Thoracic aorta (tissue), 2 donors: ENCODE measurements at regions not wholly inside any gene's neighbourhood (a gene's known extent, or its start where the extent isn't known, plus 50 kb on each side); places are given as distances from the start of the nearest gene placed in this dataset.

Experiments
- ATAC-seq: fragments of 150-250 bp; one replicate; pipeline ENCODE4 v1.8.0; 2017; ENCODE audit warnings: low read depth; ENCODE audit not compliant: insufficient number of reproducible peaks, low FRiP score
- DNase-seq: peaks from one replicate; pipeline ENCODE4 v3.0.0-alpha.2; 2020; ENCODE audit warnings: low spot score
- H3K27ac ChIP-seq, 2 donors: fragments of 200-600 bp; sonication (generic); 1 replicate in 1 of 2; 2 replicates in 1 of 2; pipeline ENCODE4 v1.5.1; 2016; ENCODE audit warnings: mild to moderate bottlenecking in 2 of 2, moderate library complexity in 2 of 2
- H3K27me3 ChIP-seq: fragments of 200-600 bp; sonication (generic); replicated peaks from 2 replicates; pipeline ENCODE4 v1.6.0; 2016; ENCODE audit warnings: mild to moderate bottlenecking; ENCODE audit not compliant: insufficient read depth
- H3K36me3 ChIP-seq: fragments of 200-600 bp; sonication (generic); one replicate; pipeline ENCODE4 v1.5.1; 2016
- H3K4me1 ChIP-seq, 2 donors: fragments of 200-600 bp; sonication (generic); 1 replicate in 1 of 2; 2 replicates in 1 of 2; pipeline versions ENCODE4 v1.5.1 to v1.6.0; 2016; ENCODE audit warnings: low read depth in 2 of 2, mild to moderate bottlenecking in 1 of 2; ENCODE audit not compliant: control insufficient read depth in 1 of 2
- H3K4me3 ChIP-seq: fragments of 200-600 bp; sonication (generic); 2 replicates; pipeline ENCODE4 v1.5.1; 2016; ENCODE audit warnings: mild to moderate bottlenecking
- H3K9me3 ChIP-seq: fragments of 200-600 bp; sonication (generic); 2 replicates; pipeline ENCODE4 v1.5.1; 2016
- CTCF ChIP-seq: fragments of 200-600 bp; sonication (generic); IDR thresholded peaks from one replicate; pipeline ENCODE4 v1.5.1; 2019; ENCODE audit warnings: antibody characterized with exemption

GRCh38 chr17:36859706-36860105 is 77.6 kb upstream of the LHX1 start:
- H3K27ac ChIP-seq, result no peak overlapping the region
- ATAC-seq (no peak), DNase-seq (no peak)
- no peaks in the 10 kb centered on the region for H3K27me3 ChIP-seq
- TF ChIP-seq CTCF, result no peak
- no peaks in the 10 kb centered on the region for H3K4me1 ChIP-seq
- no peaks in the 10 kb centered on the region for H3K36me3 ChIP-seq
- no peak overlapping the region for H3K4me3 ChIP-seq
- H3K9me3 ChIP-seq, result no peaks in the 10 kb centered on the region

- no peak for DNase-seq
Observed at GRCh38 chr17:36861531-36861930, 75.7 kb upstream of the LHX1 start.

GRCh38 chr17:36862116-36862920 is 75.0 kb upstream of the LHX1 start:
- TF ChIP-seq CTCF, result no peak
- no peaks in the 10 kb centered on the region for H3K4me1 ChIP-seq
- DNase-seq (no peak), ATAC-seq (no peak)
- no peaks in the 10 kb centered on the region for H3K36me3 ChIP-seq
- H3K9me3 ChIP-seq, result no peaks in the 10 kb centered on the region
- no peaks in the 10 kb centered on the region for H3K27me3 ChIP-seq
- H3K4me3 ChIP-seq, result no peak overlapping the region
- no peak overlapping the region for H3K27ac ChIP-seq

More at GRCh38 chr17:36861531-36861930, 75.7 kb upstream of the LHX1 start:
- H3K4me3 ChIP-seq, result no peak overlapping the region
- H3K4me1 ChIP-seq, result no peaks in the 10 kb centered on the region
- H3K9me3 ChIP-seq, result no peaks in the 10 kb centered on the region
- no peak for TF ChIP-seq CTCF
- H3K27ac ChIP-seq, result no peak overlapping the region
- H3K36me3 ChIP-seq, result no peaks in the 10 kb centered on the region
- no peaks in the 10 kb centered on the region for H3K27me3 ChIP-seq
- ATAC-seq, result no peak

- no peak overlapping the region for H3K4me3 ChIP-seq
- H3K27ac ChIP-seq, result no peak overlapping the region
- no peaks in the 10 kb centered on the region for H3K36me3 ChIP-seq
- no peaks in the 10 kb centered on the region for H3K9me3 ChIP-seq
- no peak for ATAC-seq
- DNase-seq, result no peak
- H3K27me3 ChIP-seq, result no peaks in the 10 kb centered on the region
- TF ChIP-seq CTCF, result no peak
- H3K4me1 ChIP-seq, result no peaks in the 10 kb centered on the region
Observed at GRCh38 chr17:36863131-36863530, 74.1 kb upstream of the LHX1 start.

- ATAC-seq, result no peak
- H3K4me1 ChIP-seq, result no peaks in the 10 kb centered on the region
- H3K4me3 ChIP-seq, result no peak overlapping the region
- no peaks in the 10 kb centered on the region for H3K27me3 ChIP-seq
- DNase-seq, result no peak
- H3K27ac ChIP-seq, result no peak overlapping the region
- H3K36me3 ChIP-seq, result no peaks in the 10 kb centered on the region
- no peaks in the 10 kb centered on the region for H3K9me3 ChIP-seq
- no peak for TF ChIP-seq CTCF
Observed at GRCh38 chr17:36863676-36864612, 73.3 kb upstream of the LHX1 start.
